HUES48 (cell line): ENCODE measurements at regions not wholly inside any gene's neighbourhood (a gene's known extent, or its start where the extent isn't known, plus 50 kb on each side); places are given as distances from the start of the nearest gene placed in this dataset.
"Not testable (repeated sequence)": the region's sequence is repeated elsewhere in the genome, so short reads cannot be mapped to it uniquely, and the experiment has no call there.

Source experiments
- H3K27ac ChIP-seq: one replicate; pipeline ENCODE4 v1.7.0; 2013; ENCODE audit warnings: low read depth, low read length, inconsistent platforms
- H3K27me3 ChIP-seq: 2 replicates; pipeline ENCODE4 v1.6.1; 2013; ENCODE audit warnings: mild to moderate bottlenecking, low read length; ENCODE audit not compliant: control insufficient read depth, insufficient read depth
- H3K36me3 ChIP-seq: 2 replicates; pipeline ENCODE4 v1.6.1; 2013; ENCODE audit warnings: low read length; ENCODE audit not compliant: control insufficient read depth, insufficient read depth
- H3K4me1 ChIP-seq: 2 replicates; pipeline ENCODE4 v1.6.1; 2013; ENCODE audit warnings: mild to moderate bottlenecking, low read length; ENCODE audit not compliant: control insufficient read depth, insufficient read depth
- H3K4me3 ChIP-seq: 2 replicates; pipeline ENCODE4 v1.5.1; 2013; ENCODE audit warnings: mild to moderate bottlenecking, low read depth, low read length
- H3K9ac ChIP-seq: 2 replicates; pipeline ENCODE4 v1.6.1; 2013; ENCODE audit warnings: mild to moderate bottlenecking, low read depth, low read length, moderate library complexity
- H3K9me3 ChIP-seq: 2 replicates; pipeline ENCODE4 v1.6.1; 2013; ENCODE audit warnings: low read length; ENCODE audit not compliant: control insufficient read depth, insufficient read depth

DNA sequence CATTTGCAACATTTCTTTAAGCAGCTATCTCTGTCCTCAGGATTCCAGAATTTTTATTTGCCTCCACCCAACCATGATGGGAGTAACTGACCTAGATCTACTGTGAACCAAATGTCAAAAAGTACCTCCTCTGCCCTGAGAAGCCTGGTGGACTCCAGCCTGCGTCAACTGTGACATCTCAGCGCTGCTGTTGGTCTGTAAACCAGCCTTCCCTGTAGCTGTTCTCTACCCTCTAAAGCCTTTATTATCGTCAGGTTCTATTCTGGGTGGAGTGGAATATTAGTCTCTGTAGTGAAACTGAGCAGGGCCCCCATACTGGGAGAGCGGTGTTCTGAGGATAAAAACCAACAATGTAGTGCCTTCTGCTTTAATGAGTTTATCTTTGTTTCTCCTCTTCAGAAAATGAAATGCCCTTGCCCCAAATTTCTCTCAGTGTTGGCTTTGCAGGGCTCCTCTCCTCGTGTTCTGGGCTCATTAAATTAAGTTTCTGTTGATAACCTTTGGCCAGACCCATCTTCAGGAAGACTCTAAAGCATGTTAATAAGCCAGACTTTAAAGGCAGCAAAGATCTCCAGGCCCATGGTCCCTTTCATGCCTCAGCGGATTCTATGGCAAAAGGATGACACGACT, 223.1 kb upstream of the PLXNA2 start:
- Histone ChIP-seq H3K4me3 (no peak overlapping the region), H3K27ac (no peak overlapping the region), H3K27me3 (no peaks in the 10 kb centered on the region), H3K4me1 (no peaks in the 10 kb centered on the region), H3K36me3 (no peaks in the 10 kb centered on the region), H3K9me3 (no peaks in the 10 kb centered on the region), H3K9ac (no peak overlapping the region)

DNA sequence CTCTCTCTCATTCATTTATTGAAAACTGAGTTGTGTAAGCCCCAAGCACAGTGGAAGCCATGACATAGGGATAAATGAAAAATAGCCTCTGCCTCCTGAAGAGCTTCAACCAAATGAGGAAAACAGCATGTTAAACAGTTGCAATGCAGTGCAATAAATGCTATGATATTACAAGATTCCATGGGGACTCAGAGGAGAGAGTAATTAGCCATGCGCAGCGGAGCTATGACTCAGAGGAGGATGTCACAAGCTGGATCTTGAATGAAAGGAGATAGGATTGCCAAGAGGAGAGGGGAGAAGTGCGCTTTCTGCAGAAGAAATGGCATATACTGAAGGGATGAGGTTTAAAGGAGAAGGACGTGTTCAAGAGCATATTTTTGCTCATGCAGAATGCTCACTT, 231.3 kb upstream of the PLXNA2 start:
- no peaks in the 10 kb centered on the region for H3K27me3 ChIP-seq

GRCh38 chr1:208475951-208476845, 232.0 kb upstream of the PLXNA2 start:
- no peaks in the 10 kb centered on the region for H3K27me3 ChIP-seq
- peaks cover 16% of the 10 kb centered on the region for H3K4me1 ChIP-seq
- no peaks in the 10 kb centered on the region for H3K36me3 ChIP-seq
- H3K9me3 ChIP-seq = no peaks in the 10 kb centered on the region
- no peak overlapping the region for H3K9ac ChIP-seq
- H3K27ac ChIP-seq = no peak overlapping the region
- no peak overlapping the region for H3K4me3 ChIP-seq

More for the DNA sequence above, 231.3 kb upstream of the PLXNA2 start:
- Histone ChIP-seq H3K4me1 (peaks cover 16% of the 10 kb centered on the region), H3K27ac (no peak overlapping the region), H3K9me3 (no peaks in the 10 kb centered on the region), H3K4me3 (no peak overlapping the region), H3K9ac (no peak overlapping the region), H3K36me3 (no peaks in the 10 kb centered on the region)

DNA sequence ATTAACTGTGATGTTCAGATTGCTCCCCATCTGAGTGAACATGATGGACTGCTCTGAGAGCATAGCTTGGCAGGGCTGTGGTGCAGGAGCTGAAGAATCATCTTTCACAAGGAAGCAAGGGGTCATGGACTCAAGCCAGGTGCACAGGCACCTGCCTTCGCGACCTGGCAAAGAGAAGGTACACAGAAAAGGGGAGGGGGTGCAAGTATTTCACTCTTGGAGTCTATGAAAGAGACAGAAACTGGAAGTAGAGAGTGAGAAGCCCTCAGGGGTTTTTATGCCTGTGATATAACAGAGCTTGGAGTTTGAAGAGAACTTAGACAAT, 232.6 kb upstream of the PLXNA2 start:
- H3K4me3 ChIP-seq = no peak overlapping the region
- no peaks in the 10 kb centered on the region for H3K27me3 ChIP-seq
- H3K27ac ChIP-seq = no peak overlapping the region
- H3K9me3 ChIP-seq = no peaks in the 10 kb centered on the region
- H3K9ac ChIP-seq = no peak overlapping the region
- H3K4me1 ChIP-seq = peaks cover 16% of the 10 kb centered on the region
- no peaks in the 10 kb centered on the region for H3K36me3 ChIP-seq

DNA sequence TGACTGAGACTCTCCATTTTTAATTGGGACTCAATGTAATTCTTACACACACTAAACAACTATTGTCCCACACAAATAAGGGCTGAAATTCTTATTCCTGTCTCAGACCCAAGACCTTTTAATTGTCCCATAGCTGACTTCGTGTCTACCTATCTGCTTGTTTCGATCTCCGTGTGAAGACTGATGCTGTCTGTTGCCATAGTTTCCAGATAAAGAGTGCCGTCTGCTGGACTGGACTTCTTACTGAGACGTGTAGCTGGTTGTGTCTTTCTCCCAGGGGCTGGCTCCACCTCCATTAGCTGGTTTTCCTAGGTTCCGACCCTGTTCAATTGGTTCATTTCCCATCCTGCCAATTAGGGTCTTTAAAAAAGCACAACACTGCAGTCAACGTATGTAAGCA, 235.3 kb upstream of the PLXNA2 start:
- Histone ChIP-seq H3K27ac (no peak overlapping the region), H3K9me3 (no peaks in the 10 kb centered on the region), H3K36me3 (no peaks in the 10 kb centered on the region), H3K27me3 (no peaks in the 10 kb centered on the region), H3K4me1 (peaks cover 16% of the 10 kb centered on the region), H3K9ac (no peak overlapping the region), H3K4me3 (no peak overlapping the region)

DNA sequence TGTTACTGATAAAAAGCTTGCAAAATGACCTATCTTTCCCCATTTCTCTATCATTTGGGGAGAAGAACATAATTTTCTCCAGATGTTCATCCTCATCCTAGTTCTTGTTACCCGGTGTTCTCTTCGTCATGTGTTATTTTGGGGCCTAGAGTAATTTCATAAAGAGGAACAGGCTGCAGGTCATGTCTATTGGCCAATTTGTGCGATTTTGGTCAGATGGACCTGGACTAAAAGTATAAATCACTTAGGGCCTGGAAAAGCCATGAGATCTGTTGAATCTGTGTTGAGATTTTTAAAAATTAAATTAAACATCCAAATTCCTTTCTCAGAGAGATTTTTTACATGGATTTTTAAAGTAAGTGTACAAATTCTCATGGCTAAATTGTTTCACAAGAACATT, 241.3 kb upstream of the PLXNA2 start:
- H3K9me3 ChIP-seq = no peaks in the 10 kb centered on the region
- no peak overlapping the region for H3K4me3 ChIP-seq
- no peaks in the 10 kb centered on the region for H3K4me1 ChIP-seq
- H3K27me3 ChIP-seq = no peaks in the 10 kb centered on the region
- no peak overlapping the region for H3K9ac ChIP-seq
- H3K36me3 ChIP-seq = no peaks in the 10 kb centered on the region
- no peak overlapping the region for H3K27ac ChIP-seq

- no peak overlapping the region for H3K27ac ChIP-seq
- no peaks in the 10 kb centered on the region for H3K9me3 ChIP-seq
- H3K27me3 ChIP-seq = no peaks in the 10 kb centered on the region
Observed at GRCh38 chr1:208486677-208487076, 242.5 kb upstream of the PLXNA2 start.

GRCh38 chr1:208488432-208488831, 244.2 kb upstream of the PLXNA2 start:
- H3K27me3 ChIP-seq, H3K9me3 ChIP-seq, H3K4me3 ChIP-seq, H3K4me1 ChIP-seq, H3K27ac ChIP-seq, H3K9ac ChIP-seq, H3K36me3 ChIP-seq: not testable (repeated sequence)

More at GRCh38 chr1:208486677-208487076, 242.5 kb upstream of the PLXNA2 start:
- H3K4me1 ChIP-seq = no peaks in the 10 kb centered on the region
- H3K36me3 ChIP-seq = no peaks in the 10 kb centered on the region
- H3K9ac ChIP-seq = no peak overlapping the region
- H3K4me3 ChIP-seq = no peak overlapping the region

- Histone ChIP-seq H3K9ac (no peak overlapping the region), H3K27ac (no peak overlapping the region), H3K4me1 (no peaks in the 10 kb centered on the region), H3K9me3 (no peaks in the 10 kb centered on the region), H3K27me3 (no peaks in the 10 kb centered on the region), H3K36me3 (no peaks in the 10 kb centered on the region), H3K4me3 (no peak overlapping the region)
Observed at GRCh38 chr1:208496467-208497371, 252.5 kb upstream of the PLXNA2 start.

DNA sequence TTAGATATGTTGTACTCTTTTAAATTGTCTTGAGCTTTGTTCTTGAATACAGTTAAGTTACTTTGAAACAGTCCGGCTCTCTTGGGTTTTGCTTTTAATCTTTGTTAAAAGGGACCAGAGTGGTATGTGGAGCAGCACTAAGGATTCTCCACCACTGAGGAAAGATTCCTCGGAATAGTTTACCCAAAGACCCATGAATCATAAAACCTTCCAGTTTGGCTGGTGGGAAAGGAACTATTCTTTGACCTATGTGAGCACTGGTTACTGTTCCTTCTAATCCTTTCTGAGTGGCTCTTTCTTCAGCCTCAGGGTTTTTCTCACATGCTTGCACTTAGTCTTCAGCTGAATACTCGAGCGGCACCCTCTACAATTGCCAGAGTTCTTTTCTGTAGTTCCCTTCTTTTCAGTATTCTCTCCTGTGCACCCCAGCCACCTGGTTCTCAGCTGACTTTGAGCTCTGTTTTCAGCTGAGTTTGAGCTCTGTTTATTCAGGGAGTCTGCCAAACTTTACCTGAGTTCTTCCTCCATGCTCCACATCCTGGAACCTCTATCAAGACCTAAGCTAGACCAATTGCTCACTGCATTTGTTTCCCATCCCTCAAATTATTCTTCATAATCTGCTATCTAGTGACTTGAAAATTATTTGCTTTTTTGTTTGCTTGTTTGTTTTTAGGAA, 253.8 kb upstream of the PLXNA2 start:
- Histone ChIP-seq H3K9me3 (no peaks in the 10 kb centered on the region), H3K27ac (no peak overlapping the region), H3K27me3 (no peaks in the 10 kb centered on the region), H3K4me1 (no peaks in the 10 kb centered on the region), H3K9ac (no peak overlapping the region), H3K4me3 (no peak overlapping the region), H3K36me3 (no peaks in the 10 kb centered on the region)
